NOMO-1 (cell line): ENCODE measurements at regions not wholly inside any gene's neighbourhood (a gene's known extent, or its start where the extent isn't known, plus 50 kb on each side); places are given as distances from the start of the nearest gene placed in this dataset.
A peak's percentile ranks its signal among the peaks of the same experiment; 100 is the strongest.

Experiments used
- DNase-seq, 2 experiments: peaks; one replicate each; lab custom pipeline; 2025; ENCODE audit not compliant: unreplicated experiment in 2 of 2; lab: John Stamatoyannopoulos, UW

- DNase-seq: no peak
Observed at GRCh38 chr4:53821179-53821851, 230.0 kb upstream of the LNX1 start.

- no peak for DNase-seq
Observed at GRCh38 chr4:53818104-53818503, 226.8 kb upstream of the LNX1 start.

DNA sequence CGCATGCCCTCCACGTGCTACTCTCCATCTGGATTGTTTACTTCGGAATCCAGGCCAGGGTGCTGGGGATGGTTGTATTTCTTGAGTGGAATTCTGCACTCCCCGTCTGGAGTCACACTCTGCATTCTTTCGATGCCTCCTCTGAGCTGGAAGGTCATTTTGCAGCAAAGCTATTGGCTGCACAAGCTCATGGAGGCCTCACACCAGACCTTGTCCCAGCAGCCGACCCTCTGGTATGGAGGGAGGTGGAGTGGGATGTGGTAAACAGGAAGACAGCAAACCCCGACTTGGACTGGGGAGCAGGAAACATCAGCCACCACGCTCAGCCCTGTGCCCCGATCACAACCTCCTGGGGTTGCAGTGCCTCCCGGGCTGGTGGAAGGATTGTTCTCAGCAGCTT, 225.3 kb upstream of the LNX1 start:
- DNase-seq: no peak

DNA sequence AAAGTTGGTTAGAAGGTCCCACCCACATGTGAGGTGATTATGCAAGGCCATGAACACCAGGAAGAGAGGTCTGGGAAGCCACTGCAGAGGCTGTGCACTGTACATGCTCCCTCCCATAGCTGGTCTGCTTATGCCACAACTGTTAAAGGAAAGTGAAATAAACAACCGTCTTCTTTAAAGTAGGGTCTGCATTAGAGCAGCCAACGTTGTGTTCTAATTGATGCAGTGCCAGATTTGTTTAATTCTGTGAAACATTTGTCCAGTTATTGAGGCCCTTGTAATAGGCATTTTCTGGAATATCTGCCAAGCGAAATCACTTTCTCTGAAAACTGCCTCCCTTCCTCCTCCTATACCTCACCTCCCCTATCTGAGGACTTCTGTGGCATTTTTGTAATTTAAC, 224.0 kb upstream of the LNX1 start:
- no peak for DNase-seq

DNA sequence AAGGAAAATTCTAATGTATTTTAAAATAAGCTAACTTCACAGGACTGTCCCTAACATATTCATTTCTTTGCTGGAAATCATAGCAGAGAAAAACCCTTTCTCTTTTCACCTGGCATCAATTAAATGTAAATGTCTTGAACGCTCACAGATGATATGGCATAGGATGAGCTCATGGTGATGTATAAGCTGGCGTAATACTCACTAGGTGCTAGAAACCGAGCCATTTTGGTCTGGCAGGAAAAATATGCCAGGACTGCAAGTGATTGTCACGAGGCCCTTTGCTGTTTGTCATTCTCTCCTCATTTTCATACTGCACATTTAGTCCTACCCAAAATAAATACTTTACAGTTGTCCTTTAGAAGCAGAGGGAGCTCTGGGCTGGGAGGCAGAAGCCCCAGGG, 222.7 kb upstream of the LNX1 start:
- no peak for DNase-seq

DNA sequence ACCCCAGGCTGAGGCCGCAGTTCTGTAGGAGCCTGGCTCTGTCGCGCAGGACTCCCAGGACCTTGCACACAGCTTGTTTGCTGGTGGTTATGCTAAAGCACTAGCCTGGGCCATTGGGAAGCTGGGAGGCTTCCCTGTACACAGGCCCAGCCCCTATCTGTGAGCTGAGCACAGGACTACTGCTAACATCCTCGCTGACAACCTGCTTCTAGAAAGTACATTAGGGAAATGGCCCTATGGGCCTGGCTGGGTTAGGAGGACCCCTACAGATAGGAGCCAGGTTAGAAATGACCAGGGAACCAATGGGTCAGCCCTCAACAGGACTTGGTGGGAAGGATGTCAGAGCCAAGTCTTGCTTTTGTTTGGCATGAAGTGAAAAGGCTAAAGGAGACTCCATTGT, 219.4 kb upstream of the LNX1 start:
- no peak for DNase-seq

GRCh38 chr4:53809816-53810215, 218.5 kb upstream of the LNX1 start:
- no peak for DNase-seq

DNA sequence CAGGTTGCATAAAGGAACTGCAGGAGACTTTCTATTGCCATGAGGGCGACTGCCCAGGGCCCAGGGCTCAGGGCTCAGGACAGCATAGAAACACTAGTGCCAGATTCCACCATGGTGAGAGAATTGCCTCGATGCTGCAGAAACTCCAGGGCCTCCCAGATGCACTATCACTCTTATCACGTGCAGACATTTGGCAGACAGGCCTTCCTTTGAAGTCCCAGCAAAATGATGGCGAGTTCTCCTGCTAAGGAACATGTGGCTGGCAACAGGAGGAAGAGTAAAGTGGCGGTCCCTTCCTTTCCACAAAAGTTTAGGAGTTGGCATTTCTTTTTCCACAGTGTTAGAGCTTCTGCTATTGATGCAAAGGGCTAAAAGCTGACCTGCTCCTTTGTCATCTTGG, 214.0 kb upstream of the LNX1 start:
- no peak for DNase-seq

- DNase-seq: peak; percentile 19 to 28
Observed at GRCh38 chr4:53804719-53805118, 213.4 kb upstream of the LNX1 start.

DNA sequence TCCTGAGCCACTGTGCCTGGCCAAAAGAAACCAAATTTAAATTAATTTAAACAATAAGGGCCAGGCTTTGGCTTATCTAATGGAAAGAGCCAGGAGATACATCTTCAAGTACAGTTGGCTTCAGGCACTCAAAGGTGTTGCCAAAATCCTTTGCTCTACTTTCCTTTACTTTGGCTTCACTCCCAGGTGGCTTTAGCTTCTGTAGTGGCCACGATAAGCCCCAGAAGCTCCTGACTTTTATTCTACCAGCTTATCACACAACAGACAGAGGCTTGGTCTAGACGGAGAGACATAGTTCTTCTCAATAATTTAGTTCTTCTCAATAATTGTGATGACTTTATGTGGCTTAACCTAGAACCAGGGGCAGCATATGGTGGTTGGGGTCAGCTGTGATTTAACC, 211.2 kb upstream of the LNX1 start:
- DNase-seq: no peak

DNA sequence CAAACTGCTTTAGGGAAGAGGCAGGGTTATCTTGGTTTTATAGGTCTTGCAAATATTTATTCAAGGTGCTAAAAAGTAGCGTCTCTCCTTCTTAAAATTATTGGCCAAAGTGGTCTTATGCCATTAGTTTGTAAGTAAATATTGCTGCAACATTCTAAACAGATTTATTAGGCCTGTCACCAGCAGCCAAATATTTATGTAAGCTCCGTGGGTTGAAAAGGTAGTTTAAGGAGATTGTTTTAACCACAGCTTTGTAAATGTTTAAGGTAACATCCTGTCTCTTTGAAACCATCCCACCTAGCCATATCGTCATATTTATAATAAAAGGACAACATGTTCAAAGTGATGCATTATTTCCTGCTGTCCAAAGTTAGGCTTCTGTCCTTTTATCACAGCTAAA, 210.1 kb upstream of the LNX1 start:
- no peak for DNase-seq

- no peak for DNase-seq
Observed at GRCh38 chr4:53800741-53801140, 209.5 kb upstream of the LNX1 start.

- no peak for DNase-seq
Observed at GRCh38 chr4:53793096-53793495, 201.8 kb upstream of the LNX1 start.

DNA sequence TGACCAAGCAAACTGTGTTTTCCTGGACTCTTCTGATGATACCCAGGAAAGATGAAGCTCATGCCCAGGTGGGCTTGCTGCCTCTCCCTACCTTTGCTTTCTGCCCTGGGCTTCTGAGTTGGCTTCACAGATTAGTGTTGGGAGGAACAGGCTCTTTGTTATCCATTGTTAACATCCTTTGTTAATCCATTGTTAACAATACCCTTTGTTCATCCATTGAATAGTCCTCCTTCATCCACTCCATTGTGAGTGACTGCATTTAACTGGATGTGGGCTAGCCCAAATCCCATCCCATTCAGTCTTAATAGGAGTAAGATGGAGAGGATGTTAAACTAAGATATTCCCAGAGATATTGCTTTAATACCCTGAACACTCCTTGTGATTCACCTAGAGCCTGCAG, 199.0 kb upstream of the LNX1 start:
- DNase-seq: no peak

DNA sequence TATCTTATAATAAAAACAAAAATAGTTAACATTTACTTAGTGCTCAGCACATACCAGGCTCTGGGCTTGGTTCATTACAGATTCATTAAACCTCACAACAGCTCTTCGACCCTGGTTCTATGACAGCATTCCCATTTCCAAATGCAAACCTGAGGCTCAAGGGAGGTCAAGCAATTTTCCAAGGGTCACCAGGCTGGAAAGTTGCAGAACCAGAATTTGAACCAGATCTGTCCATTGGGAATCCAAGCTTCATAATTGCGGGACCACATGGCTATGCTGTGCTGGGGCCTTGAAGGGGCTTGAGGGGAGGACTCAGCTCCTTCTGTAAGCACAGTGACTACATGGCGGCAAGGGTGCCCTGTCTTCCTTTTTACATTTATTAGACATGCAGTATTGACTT, 197.3 kb upstream of the LNX1 start:
- no peak for DNase-seq

DNA sequence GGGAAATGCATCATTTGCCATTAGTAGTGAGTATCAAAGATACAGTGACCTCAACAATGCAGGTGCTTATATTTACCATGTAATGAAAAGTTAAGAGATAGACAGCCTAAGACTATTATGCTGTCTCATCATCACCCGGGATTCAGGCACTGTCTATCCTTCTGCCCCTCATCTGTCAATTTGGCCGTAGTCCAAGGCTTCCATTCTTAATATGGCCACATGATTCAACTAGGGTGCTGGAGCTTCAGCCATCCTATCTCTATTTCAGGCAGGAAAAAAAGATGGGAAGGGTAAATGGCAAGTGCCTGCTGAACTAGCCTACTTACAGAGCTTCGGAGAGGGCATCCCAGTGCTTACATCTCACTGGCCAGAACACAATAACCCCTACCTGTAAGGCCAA, 196.7 kb upstream of the LNX1 start:
- no peak for DNase-seq

GRCh38 chr4:53786632-53787031, 195.3 kb upstream of the LNX1 start:
- no peak for DNase-seq

GRCh38 chr4:53785996-53786395, 194.7 kb upstream of the LNX1 start:
- DNase-seq: no peak

GRCh38 chr4:53784112-53784511, 192.8 kb upstream of the LNX1 start:
- DNase-seq: no peak

- DNase-seq: no peak
Observed at GRCh38 chr4:53783208-53783859, 192.0 kb upstream of the LNX1 start.

DNA sequence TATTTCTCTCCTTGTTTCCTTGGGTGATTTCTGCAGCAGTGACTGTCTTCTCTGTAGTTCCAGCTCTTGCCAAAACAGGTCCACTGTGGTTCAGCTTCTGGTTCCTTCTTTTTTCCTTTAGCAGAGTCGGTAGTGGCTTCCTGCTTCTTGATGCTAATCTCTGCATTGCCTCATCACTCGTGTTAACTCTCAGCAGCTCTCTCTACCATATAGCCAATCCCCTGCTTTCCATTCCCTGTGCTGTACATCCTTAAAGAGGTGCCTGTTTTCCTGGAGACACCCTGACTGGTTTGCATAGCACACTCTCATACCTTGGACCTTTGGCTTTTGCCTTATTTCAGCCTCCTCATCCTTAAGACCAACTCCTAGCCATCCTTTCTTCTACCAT, 191.2 kb upstream of the LNX1 start:
- DNase-seq: peak; percentile 34 to 69

GRCh38 chr4:53781629-53782457, 190.6 kb upstream of the LNX1 start:
- no peak for DNase-seq
